BJ (cell line): ENCODE measurements at regions not wholly inside any gene's neighbourhood (a gene's known extent, or its start where the extent isn't known, plus 50 kb on each side); places are given as distances from the start of the nearest gene placed in this dataset.

Experiments used
- CTCF ChIA-PET: fragments of 350-600 bp; formaldehyde crosslinking; extraction: SDS; loops from one replicate; lab custom pipeline; 2021; ENCODE audit warnings: antibody characterized with exemption, inconsistent platforms; lab: Yijun Ruan, JAX
- POLR2A ChIA-PET: fragments of 300-600 bp; sonication (Branson Sonifier 250); formaldehyde crosslinking; extraction: SDS; loops from one replicate; lab custom pipeline; 2021; ENCODE audit warnings: antibody characterized with exemption; lab: Charles Lee
- DNase-seq: peaks from one replicate; pipeline ENCODE4 v3.0.0-alpha.2; 2011; ENCODE audit warnings: low read depth
- H3K27me3 ChIP-seq: 2 replicates; pipeline ENCODE4 v1.6.0; 2011; ENCODE audit warnings: low read length; ENCODE audit not compliant: control insufficient read depth, insufficient read depth
- H3K36me3 ChIP-seq: 2 replicates; pipeline ENCODE4 v1.5.1; 2011; ENCODE audit warnings: low read length; ENCODE audit not compliant: control insufficient read depth, insufficient read depth
- H3K4me3 ChIP-seq: 2 replicates; pipeline ENCODE4 v1.5.1; 2011; ENCODE audit warnings: low read depth, mild to moderate bottlenecking, control low read depth, low read length
- TF ChIP-seq, protein P1 (sequence below): IDR thresholded peaks from 2 replicates; pipeline ENCODE4 v1.5.1; 2011; ENCODE audit warnings: low read depth, mild to moderate bottlenecking, control low read depth, inconsistent platforms, low read length, moderate library complexity; ENCODE audit not compliant: insufficient read depth

DNA sequence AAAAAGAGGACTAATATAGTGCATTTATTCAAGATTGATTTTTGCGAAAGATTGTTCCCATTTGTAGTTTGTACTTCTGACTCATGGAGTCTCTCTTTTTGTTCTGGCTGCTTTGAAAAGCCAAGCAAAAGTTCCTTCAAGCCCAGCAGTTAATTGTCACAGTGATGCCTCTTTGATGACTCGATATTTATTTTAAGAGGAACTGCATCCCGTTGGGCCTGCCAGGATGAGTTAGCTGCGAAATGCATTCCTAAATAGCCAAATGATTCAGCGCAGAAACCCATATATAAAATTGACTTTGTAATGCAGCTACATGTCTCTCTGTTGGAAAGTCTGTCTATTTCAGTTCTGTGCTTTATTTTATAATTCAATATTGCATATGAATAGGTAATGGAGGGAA lies 295.1 kb downstream of the GBA3 start:
- Histone ChIP-seq H3K36me3 (no peaks in the 10 kb centered on the region), H3K4me3 (no peak overlapping the region), H3K27me3 (no peaks in the 10 kb centered on the region)
- TF ChIP-seq, protein P1, sequence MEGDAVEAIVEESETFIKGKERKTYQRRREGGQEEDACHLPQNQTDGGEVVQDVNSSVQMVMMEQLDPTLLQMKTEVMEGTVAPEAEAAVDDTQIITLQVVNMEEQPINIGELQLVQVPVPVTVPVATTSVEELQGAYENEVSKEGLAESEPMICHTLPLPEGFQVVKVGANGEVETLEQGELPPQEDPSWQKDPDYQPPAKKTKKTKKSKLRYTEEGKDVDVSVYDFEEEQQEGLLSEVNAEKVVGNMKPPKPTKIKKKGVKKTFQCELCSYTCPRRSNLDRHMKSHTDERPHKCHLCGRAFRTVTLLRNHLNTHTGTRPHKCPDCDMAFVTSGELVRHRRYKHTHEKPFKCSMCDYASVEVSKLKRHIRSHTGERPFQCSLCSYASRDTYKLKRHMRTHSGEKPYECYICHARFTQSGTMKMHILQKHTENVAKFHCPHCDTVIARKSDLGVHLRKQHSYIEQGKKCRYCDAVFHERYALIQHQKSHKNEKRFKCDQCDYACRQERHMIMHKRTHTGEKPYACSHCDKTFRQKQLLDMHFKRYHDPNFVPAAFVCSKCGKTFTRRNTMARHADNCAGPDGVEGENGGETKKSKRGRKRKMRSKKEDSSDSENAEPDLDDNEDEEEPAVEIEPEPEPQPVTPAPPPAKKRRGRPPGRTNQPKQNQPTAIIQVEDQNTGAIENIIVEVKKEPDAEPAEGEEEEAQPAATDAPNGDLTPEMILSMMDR, result no peak
- ChIA-PET POLR2A (no interaction called here), CTCF (no interaction called here)
- DNase-seq, result peak; percentile 36

DNA sequence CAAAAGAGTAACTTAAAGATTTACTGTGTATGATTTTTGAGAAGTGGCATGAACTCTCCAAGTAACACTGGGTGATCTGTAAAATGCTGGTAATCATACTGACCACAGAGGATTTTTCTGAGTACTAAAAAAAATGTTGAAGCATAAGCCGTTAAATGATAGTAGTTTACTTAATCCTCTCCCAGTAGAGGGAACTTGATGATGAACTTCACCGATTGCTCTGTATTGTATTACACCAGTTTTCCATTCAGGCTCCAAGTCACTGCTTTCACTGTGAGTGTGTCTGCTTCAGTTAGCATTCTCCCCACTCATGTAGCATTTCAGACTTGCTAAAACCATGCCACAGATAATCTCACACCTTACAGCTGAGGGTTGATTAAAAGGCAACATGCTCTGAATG lies 294.1 kb downstream of the GBA3 start:
- DNase-seq, result no peak
- H3K4me3 ChIP-seq, result no peak overlapping the region
- H3K36me3 ChIP-seq, result no peaks in the 10 kb centered on the region
- POLR2A ChIA-PET, result no interaction called here
- CTCF ChIA-PET, result no interaction called here
- TF ChIP-seq, protein P1, result no peak
- no peaks in the 10 kb centered on the region for H3K27me3 ChIP-seq

DNA sequence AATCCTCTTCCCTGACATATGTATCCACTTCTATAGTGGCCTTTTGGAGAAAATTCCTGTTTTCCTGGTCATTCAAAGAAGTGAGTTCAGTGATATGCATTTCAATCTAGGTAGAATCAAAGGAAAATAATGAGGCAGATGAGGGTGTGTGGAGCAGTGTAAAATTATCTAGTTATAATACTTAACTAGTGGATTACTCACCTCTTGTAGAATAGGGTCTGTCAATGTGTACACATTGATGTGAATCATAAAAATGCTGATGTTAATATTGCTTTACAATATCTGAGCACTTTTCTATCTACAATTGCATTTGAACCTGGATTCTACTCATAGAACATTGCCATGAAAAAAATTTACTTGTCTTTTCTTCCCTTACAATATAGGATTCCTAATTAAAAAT lies 293.5 kb downstream of the GBA3 start:
- DNase-seq, result no peak
- Histone ChIP-seq H3K27me3 (no peaks in the 10 kb centered on the region), H3K4me3 (no peak overlapping the region), H3K36me3 (no peaks in the 10 kb centered on the region)
- POLR2A ChIA-PET, result no interaction called here
- CTCF ChIA-PET, result no interaction called here
- TF ChIP-seq, protein P1, result no peak

DNA sequence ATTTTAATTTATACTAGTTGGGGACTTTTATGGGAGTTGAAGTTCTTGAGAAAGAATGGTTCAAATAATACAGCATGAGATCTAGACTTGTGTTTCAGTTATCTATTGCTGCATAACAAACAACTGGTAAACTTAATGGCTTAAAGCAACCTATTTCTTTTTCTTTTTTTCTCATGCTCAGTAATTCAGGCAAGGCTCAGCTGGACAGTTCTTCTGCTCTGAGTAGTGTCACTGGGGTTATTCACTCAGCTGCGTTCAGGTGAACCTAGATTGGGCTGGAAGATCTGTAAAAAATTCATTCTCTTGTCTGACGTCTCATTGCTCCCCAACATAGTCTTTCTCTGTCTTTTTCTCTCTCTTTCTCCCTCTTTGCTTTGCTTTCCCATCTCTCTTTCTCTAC lies 291.7 kb downstream of the GBA3 start:
- TF ChIP-seq, protein P1, result no peak
- H3K27me3 ChIP-seq, result no peaks in the 10 kb centered on the region
- no peak for DNase-seq
- H3K36me3 ChIP-seq, result no peaks in the 10 kb centered on the region
- ChIA-PET POLR2A (no interaction called here), CTCF (no interaction called here)
- H3K4me3 ChIP-seq, result no peak overlapping the region

DNA sequence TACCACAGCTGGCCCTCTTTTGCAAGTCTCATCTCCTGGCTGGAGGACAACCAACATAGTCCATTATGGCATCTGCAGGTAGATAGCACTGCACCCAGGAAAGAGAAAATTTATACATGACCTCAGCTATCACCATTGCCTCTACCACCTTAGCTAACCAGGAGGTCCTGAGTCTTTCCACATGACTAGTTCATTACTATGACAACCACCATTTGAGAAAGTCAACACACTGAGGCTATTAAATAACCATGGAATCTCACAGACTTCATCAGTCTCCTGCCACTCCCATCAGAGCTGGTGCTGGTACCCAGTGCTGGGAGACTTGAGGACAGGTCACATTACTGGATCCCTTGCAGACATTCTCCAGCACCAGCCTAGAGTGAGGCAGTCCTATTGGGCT lies 285.9 kb downstream of the GBA3 start:
- ChIA-PET POLR2A (no interaction called here), CTCF (interaction anchor here (1.3 kb wide), 1 partner anchor 9 kb away, joined by 4 read pairs; no protein-coding TSS in a partner anchor)
- no peak for DNase-seq
- no peaks in the 10 kb centered on the region for H3K27me3 ChIP-seq
- no peaks in the 10 kb centered on the region for H3K36me3 ChIP-seq
- H3K4me3 ChIP-seq, result no peak overlapping the region
- TF ChIP-seq, protein P1, result no peak
